ENCODE measurements at regions not wholly inside any gene's neighbourhood (a gene's known extent, or its start where the extent isn't known, plus 50 kb on each side); places are given as distances from the start of the nearest gene placed in this dataset.

DNA sequence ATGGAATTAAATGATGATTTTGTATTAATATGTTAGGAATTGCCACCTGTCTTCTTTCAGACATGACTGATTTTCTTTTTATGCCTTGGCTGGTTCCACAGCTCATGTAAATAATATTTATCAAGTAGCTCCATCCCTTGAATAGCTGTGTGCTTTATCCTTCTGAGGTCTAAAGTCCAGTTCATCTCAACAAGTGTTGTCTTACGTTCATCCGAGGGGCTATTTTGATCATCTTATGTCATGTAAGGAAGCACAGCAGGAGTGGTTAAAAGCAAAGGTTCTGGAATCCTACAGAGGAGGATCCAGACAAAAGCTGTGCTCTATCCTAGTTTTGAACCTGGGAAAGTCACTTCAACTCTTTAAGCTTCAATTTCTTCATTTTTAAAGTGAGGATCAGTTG is 123.7 kb upstream of the ATP2B1 start:
- H3K4me1 ChIP-seq (ENCODE audit: control insufficient read depth in 1 of 2, insufficient read depth in 2 of 2, low read length in 2 of 2): no peaks in the 10 kb centered on the region

DNA sequence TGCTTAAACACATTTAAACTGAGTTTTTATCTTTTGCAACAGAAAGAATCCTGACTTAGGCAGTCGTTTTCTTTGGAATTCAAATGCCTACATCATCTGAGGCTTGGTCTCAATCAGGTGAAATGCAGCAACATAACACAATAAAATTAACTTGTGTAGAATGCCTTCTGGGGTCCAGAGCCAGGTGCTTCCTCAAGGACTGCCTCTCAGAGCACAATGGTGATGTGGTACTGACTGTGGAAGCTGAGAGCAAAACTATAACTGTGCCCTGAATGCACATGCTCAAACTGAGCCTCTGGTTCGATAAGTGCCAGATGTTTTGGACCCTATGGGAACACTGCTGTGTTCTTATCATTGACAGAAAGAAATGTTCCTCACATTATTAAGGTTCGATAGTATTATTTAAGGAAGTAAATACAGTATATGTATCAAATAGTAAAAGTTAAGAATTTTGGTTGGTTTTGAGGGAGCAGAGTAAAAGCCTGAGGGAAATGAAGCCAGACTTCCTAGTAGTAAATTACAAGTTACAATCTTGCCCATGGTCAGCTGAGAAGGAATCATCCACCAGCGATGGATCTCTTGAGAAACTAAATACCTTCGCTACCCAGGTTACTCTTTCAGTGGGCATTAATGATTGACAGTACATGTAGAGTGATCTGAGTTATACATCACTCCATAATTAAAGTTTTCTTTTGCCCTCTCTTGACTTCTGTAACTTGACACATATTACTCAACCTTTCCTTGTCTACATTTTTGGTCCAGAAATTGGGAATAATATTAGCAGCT is 122.9 kb upstream of the ATP2B1 start:
- intact Hi-C loops (cut with DNase I): no loop called here
- H3K9me3 ChIP-seq (ENCODE audit: control insufficient read depth, low read length): no peaks in the 10 kb centered on the region
- WGBS, 2 donors: 68 to 70% methylated on average over 5 of the region's 5 CpGs
- no peaks in the 10 kb centered on the region for H3K27me3 ChIP-seq (ENCODE audit: control insufficient read depth in 1 of 2, insufficient read depth in 2 of 2, low read length in 1 of 2)
- H3K4me1 ChIP-seq (ENCODE audit: control insufficient read depth in 1 of 2, insufficient read depth in 2 of 2, low read length in 2 of 2): no peaks in the 10 kb centered on the region
- ATAC-seq (ENCODE audit: low FRiP score) (no peak), DNase-seq (no peak)
- no peak overlapping the region for H3K4me3 ChIP-seq (ENCODE audit: low read length in 2 of 2)
- no peak overlapping the region for H3K27ac ChIP-seq (ENCODE audit: low read depth in 1 of 2, low read length in 2 of 2)
- no peaks in the 10 kb centered on the region for H3K36me3 ChIP-seq (ENCODE audit: control insufficient read depth in 1 of 2, insufficient read depth in 2 of 2, low read length in 1 of 2)

More for the DNA sequence above, 123.7 kb upstream of the ATP2B1 start:
- WGBS, 2 donors: 86 to 89% methylated on average over 2 of the region's 2 CpGs
- intact Hi-C loops (cut with DNase I): no loop called here
- H3K9me3 ChIP-seq (ENCODE audit: control insufficient read depth, low read length): no peaks in the 10 kb centered on the region
- no peaks in the 10 kb centered on the region for H3K36me3 ChIP-seq (ENCODE audit: control insufficient read depth in 1 of 2, insufficient read depth in 2 of 2, low read length in 1 of 2)
- no peak overlapping the region for H3K4me3 ChIP-seq (ENCODE audit: low read length in 2 of 2)
- H3K27ac ChIP-seq (ENCODE audit: low read depth in 1 of 2, low read length in 2 of 2): no peak overlapping the region
- ATAC-seq (ENCODE audit: low FRiP score): no peak
- H3K27me3 ChIP-seq (ENCODE audit: control insufficient read depth in 1 of 2, insufficient read depth in 2 of 2, low read length in 1 of 2): no peaks in the 10 kb centered on the region
- DNase-seq: no peak

DNA sequence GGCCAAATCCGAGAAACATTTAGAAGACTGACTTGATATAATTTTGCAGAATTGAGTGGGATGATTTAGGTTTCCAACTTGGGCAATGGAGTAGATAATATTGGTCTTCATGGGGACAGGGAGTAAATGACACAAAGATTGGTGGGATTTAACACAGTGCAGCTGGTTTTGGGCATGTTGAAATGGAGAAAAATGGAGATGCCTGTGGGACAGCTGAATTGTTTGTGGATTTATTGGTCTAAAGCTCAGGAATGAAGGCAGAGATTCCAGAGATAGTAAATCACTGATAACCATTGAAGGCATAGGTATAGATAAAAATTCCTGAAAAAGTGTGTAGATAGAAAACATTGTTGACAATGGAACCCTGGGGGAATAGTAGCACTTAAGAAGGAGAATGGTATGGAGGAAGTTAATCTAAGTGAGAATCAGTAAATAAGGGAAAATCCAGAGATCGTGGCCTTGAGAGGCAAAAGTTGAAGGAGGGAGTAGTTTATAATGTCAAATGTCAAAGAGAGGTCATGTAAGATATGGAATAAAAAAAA is 120.9 kb upstream of the ATP2B1 start:
- Histone ChIP-seq H3K36me3 (ENCODE audit: control insufficient read depth in 1 of 2, insufficient read depth in 2 of 2, low read length in 1 of 2) (no peaks in the 10 kb centered on the region), H3K4me3 (ENCODE audit: low read length in 2 of 2) (no peak overlapping the region), H3K9me3 (ENCODE audit: control insufficient read depth, low read length) (no peaks in the 10 kb centered on the region), H3K27me3 (ENCODE audit: control insufficient read depth in 1 of 2, insufficient read depth in 2 of 2, low read length in 1 of 2) (no peaks in the 10 kb centered on the region), H3K27ac (ENCODE audit: low read depth in 1 of 2, low read length in 2 of 2) (no peak overlapping the region), H3K4me1 (ENCODE audit: control insufficient read depth in 1 of 2, insufficient read depth in 2 of 2, low read length in 2 of 2) (no peaks in the 10 kb centered on the region)
- no peak for ATAC-seq (ENCODE audit: low FRiP score)
- DNase-seq: no peak
- 61 to 74% methylated on average over 2 of the region's 2 CpGs for WGBS, 2 donors
- intact Hi-C loops (cut with DNase I): no loop called here

DNA sequence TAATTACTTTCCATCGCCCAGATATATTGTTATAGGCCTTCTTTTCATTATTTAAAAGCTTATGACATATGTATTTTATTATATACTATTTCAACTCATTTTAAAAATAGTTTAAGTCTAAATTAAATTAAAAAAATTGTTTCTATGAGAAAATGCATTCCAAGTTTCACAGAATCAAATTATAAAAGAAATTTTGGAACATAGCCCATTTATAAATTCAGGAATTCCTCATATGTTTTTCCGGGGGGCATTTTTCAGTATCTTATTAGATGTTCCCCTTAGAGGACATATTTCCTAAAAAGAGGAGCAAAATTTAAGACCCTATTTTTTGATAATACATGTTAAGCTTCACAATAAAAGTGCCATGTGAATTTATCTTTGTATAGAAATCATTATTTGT is 119.9 kb upstream of the ATP2B1 start:
- Histone ChIP-seq H3K9me3 (ENCODE audit: control insufficient read depth, low read length) (no peaks in the 10 kb centered on the region), H3K36me3 (ENCODE audit: control insufficient read depth in 1 of 2, insufficient read depth in 2 of 2, low read length in 1 of 2) (no peaks in the 10 kb centered on the region), H3K4me1 (ENCODE audit: control insufficient read depth in 1 of 2, insufficient read depth in 2 of 2, low read length in 2 of 2) (no peaks in the 10 kb centered on the region), H3K4me3 (ENCODE audit: low read length in 2 of 2) (no peak overlapping the region), H3K27ac (ENCODE audit: low read depth in 1 of 2, low read length in 2 of 2) (no peak overlapping the region), H3K27me3 (ENCODE audit: control insufficient read depth in 1 of 2, insufficient read depth in 2 of 2, low read length in 1 of 2) (no peaks in the 10 kb centered on the region)
- WGBS, 2 donors: 74 to 77% methylated on average over 2 of the region's 2 CpGs
- ATAC-seq (ENCODE audit: low FRiP score) (no peak), DNase-seq (no peak)
- intact Hi-C loops (cut with DNase I): no loop called here

DNA sequence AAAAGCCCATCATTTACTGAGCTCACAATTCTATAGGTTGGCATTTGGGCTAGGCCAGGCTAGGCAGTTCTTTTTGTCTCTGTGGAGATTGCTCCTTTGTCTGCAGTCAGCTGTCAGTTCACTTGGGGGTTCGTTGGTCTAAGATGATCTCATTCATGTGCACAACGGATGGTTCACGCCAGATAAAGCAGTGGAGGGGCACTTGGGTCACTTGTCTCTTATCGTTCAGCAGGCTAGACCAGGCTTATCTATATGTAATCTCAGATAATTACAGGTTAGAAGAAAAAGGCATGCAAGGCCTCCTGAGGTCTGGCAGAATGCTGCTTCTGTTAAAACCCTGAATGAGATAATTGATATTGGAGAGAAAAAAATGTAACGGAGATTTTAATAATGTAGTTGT is 119.0 kb upstream of the ATP2B1 start:
- intact Hi-C loops (cut with DNase I): no loop called here
- WGBS, 2 donors: 73 to 79% methylated on average over 5 of the region's 5 CpGs
- ATAC-seq (ENCODE audit: low FRiP score): no peak

DNA sequence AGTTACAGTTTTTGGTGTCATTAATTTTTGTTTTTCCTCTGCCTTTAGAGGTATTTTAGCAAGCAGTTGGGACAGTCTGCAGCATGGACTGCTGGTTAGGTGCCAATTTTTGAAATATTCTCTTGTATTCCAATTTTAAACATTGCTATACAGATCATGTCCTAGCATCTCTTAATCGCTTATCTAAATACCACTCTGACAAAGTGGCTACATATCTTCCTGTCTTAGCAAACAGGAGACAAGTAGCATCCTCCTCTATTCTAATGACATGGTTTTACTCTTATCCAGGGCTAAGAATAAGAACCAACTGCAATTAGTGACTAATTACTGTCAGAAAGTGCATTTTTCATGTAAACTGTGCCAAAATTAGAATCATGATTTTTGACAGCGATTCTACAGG is 117.8 kb upstream of the ATP2B1 start:
- Histone ChIP-seq H3K9me3 (ENCODE audit: control insufficient read depth, low read length) (no peaks in the 10 kb centered on the region), H3K4me3 (ENCODE audit: low read length in 2 of 2) (no peak overlapping the region), H3K4me1 (ENCODE audit: control insufficient read depth in 1 of 2, insufficient read depth in 2 of 2, low read length in 2 of 2) (no peaks in the 10 kb centered on the region), H3K27me3 (ENCODE audit: control insufficient read depth in 1 of 2, insufficient read depth in 2 of 2, low read length in 1 of 2) (no peaks in the 10 kb centered on the region), H3K36me3 (ENCODE audit: control insufficient read depth in 1 of 2, insufficient read depth in 2 of 2, low read length in 1 of 2) (no peaks in the 10 kb centered on the region), H3K27ac (ENCODE audit: low read depth in 1 of 2, low read length in 2 of 2) (no peak overlapping the region)
- intact Hi-C loops (cut with DNase I): no loop called here
- DNase-seq (no peak), ATAC-seq (ENCODE audit: low FRiP score) (no peak)
- 93 to 96% methylated on average over 2 of the region's 2 CpGs for WGBS, 2 donors

More for the DNA sequence above, 119.0 kb upstream of the ATP2B1 start:
- Histone ChIP-seq H3K4me1 (ENCODE audit: control insufficient read depth in 1 of 2, insufficient read depth in 2 of 2, low read length in 2 of 2) (no peaks in the 10 kb centered on the region), H3K27me3 (ENCODE audit: control insufficient read depth in 1 of 2, insufficient read depth in 2 of 2, low read length in 1 of 2) (no peaks in the 10 kb centered on the region), H3K4me3 (ENCODE audit: low read length in 2 of 2) (no peak overlapping the region), H3K27ac (ENCODE audit: low read depth in 1 of 2, low read length in 2 of 2) (no peak overlapping the region), H3K9me3 (ENCODE audit: control insufficient read depth, low read length) (no peaks in the 10 kb centered on the region), H3K36me3 (ENCODE audit: control insufficient read depth in 1 of 2, insufficient read depth in 2 of 2, low read length in 1 of 2) (no peaks in the 10 kb centered on the region)
- no peak for DNase-seq

DNA sequence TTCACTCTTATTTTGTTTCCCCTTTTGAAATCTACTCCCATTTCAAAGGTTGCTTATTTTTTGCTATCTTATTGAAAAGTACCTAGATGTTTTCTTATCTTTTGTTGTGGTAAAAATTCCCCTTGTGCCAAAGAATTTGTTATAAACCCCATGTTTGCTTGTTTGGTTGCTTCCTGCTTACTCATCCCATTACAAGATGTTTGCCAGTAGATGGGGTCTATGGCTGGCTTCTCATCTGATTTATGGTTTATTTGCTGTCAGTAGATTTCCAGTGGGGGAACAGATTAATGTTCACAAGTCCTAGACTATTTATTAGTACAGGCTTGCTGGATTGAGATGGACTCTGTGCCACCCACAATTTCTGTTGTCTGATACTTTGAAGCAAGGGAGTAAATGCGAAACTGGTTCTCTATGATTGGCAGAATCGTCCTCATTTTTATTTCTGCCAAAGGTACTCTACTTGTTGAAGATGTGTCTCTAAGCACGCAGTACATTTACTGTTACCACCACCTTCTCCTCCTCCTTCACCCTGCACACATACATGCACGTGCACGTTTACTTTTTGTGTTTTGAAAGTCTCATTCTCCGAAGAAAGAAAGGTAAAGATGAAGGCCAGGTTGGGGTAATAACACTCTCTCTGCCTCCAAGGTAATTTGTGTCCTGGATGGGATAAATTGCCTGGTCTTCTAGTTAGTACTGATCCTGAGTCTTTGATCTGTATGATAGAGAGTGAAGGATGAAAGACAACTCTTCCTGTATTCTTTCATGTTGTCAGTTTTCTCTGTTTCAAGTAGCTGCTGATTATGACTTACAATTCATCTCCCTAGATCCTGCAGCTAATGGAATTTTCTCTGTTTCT is 117.2 kb upstream of the ATP2B1 start:
- Histone ChIP-seq H3K4me1 (ENCODE audit: control insufficient read depth in 1 of 2, insufficient read depth in 2 of 2, low read length in 2 of 2) (no peaks in the 10 kb centered on the region), H3K27ac (ENCODE audit: low read depth in 1 of 2, low read length in 2 of 2) (no peak overlapping the region), H3K9me3 (ENCODE audit: control insufficient read depth, low read length) (no peaks in the 10 kb centered on the region), H3K27me3 (ENCODE audit: control insufficient read depth in 1 of 2, insufficient read depth in 2 of 2, low read length in 1 of 2) (no peaks in the 10 kb centered on the region), H3K4me3 (ENCODE audit: low read length in 2 of 2) (no peak overlapping the region), H3K36me3 (ENCODE audit: control insufficient read depth in 1 of 2, insufficient read depth in 2 of 2, low read length in 1 of 2) (no peaks in the 10 kb centered on the region)
- WGBS, 2 donors: 79 to 81% methylated on average over 6 of the region's 6 CpGs
- no peak for DNase-seq
- intact Hi-C loops (cut with DNase I): no loop called here
- no peak for ATAC-seq (ENCODE audit: low FRiP score)

DNA sequence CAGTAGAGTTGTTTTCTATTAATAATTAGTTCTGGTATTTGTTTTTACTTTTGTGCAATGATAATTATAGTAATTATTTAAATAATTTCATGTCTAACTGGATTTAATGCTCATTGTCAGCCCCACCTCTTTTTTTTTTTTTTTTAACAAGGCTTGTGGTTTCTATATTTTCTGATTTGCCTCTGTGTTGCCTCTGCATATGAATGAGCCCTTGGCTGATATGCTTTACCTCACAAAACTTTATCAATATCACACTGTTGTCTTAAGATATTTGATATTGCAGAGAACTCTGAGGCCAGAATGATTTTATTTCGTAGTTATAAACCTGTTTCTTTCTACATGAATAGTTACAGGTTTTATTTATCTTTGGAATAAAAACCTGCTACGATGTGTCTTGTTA is 116.2 kb upstream of the ATP2B1 start:
- no peaks in the 10 kb centered on the region for H3K36me3 ChIP-seq (ENCODE audit: control insufficient read depth in 1 of 2, insufficient read depth in 2 of 2, low read length in 1 of 2)
- no peak overlapping the region for H3K27ac ChIP-seq (ENCODE audit: low read depth in 1 of 2, low read length in 2 of 2)
- no peak for DNase-seq
- H3K4me3 ChIP-seq (ENCODE audit: low read length in 2 of 2): no peak overlapping the region
- intact Hi-C loops (cut with DNase I): no loop called here
- H3K27me3 ChIP-seq (ENCODE audit: control insufficient read depth in 1 of 2, insufficient read depth in 2 of 2, low read length in 1 of 2): no peaks in the 10 kb centered on the region
- ATAC-seq (ENCODE audit: low FRiP score): no peak
- 81 to 86% methylated on average over 2 of the region's 2 CpGs for WGBS, 2 donors
- no peaks in the 10 kb centered on the region for H3K9me3 ChIP-seq (ENCODE audit: control insufficient read depth, low read length)
- no peaks in the 10 kb centered on the region for H3K4me1 ChIP-seq (ENCODE audit: control insufficient read depth in 1 of 2, insufficient read depth in 2 of 2, low read length in 2 of 2)
